ENCODE measurements at regions not wholly inside any gene's neighbourhood (a gene's known extent, or its start where the extent isn't known, plus 50 kb on each side); places are given as distances from the start of the nearest gene placed in this dataset.

GRCh38 chr10:8893102-8893501 lies 838.6 kb downstream of the GATA3 start:
- intact Hi-C loops (cut with DNase I): no loop called here
- no peak for FAIRE-seq
- no peaks in the 10 kb centered on the region for H3K9me3 ChIP-seq (ENCODE audit: control insufficient read depth in 2 of 3, insufficient read depth in 1 of 3, low read length in 3 of 3)

DNA sequence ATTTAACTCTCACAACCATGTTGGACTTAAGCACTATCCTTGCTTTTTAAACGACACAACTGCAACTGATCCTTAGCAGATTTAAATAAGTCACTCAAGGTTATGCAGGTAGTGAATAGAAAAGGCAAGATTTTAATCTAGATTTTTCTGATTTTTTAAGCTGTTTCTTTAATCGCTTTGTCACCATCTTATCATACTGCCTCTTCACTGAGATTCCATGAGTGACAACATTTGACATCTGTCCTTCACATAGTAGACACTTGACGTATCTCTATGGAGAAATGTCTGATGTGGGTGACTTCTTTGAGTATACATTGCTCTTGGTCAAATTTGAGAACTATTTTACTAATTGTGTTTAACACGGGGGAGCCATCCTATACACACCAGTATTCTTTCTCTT lies 839.7 kb downstream of the GATA3 start:
- intact Hi-C loops (cut with DNase I): no loop called here
- H3K4me1 ChIP-seq (ENCODE audit: control insufficient read depth in 2 of 3, insufficient read depth in 2 of 3, low read depth in 1 of 3, low read length in 3 of 3): no peaks in the 10 kb centered on the region
- no peak overlapping the region for H3K27ac ChIP-seq (ENCODE audit: low read depth in 2 of 2, low read length in 2 of 2)
- H3K9me3 ChIP-seq (ENCODE audit: control insufficient read depth in 2 of 3, insufficient read depth in 1 of 3, low read length in 3 of 3): no peaks in the 10 kb centered on the region
- no peak overlapping the region for H3K9ac ChIP-seq (ENCODE audit: low read length in 3 of 3)
- FAIRE-seq: no peak
- DNase-seq: no peak
- TF ChIP-seq CTCF (IDR thresholded peaks at IDR 0.05; ENCODE audit: borderline replicate concordance, extremely low read depth, insufficient read depth): no peak
- H3K4me3 ChIP-seq (ENCODE audit: low read length in 3 of 3): no peak overlapping the region
- no peaks in the 10 kb centered on the region for H3K36me3 ChIP-seq (ENCODE audit: control insufficient read depth in 2 of 3, insufficient read depth in 3 of 3, low read length in 3 of 3)
- no peaks in the 10 kb centered on the region for H3K27me3 ChIP-seq (ENCODE audit: control insufficient read depth, insufficient read depth, low read length)

More at GRCh38 chr10:8893102-8893501, 838.6 kb downstream of the GATA3 start:
- DNase-seq: no peak
- H3K9ac ChIP-seq (ENCODE audit: low read length in 3 of 3): no peak overlapping the region
- H3K4me1 ChIP-seq (ENCODE audit: control insufficient read depth in 2 of 3, insufficient read depth in 2 of 3, low read depth in 1 of 3, low read length in 3 of 3): no peaks in the 10 kb centered on the region
- H3K27me3 ChIP-seq (ENCODE audit: control insufficient read depth, insufficient read depth, low read length): no peaks in the 10 kb centered on the region
- H3K4me3 ChIP-seq (ENCODE audit: low read length in 3 of 3): no peak overlapping the region
- no peak overlapping the region for H3K27ac ChIP-seq (ENCODE audit: low read depth in 2 of 2, low read length in 2 of 2)
- no peaks in the 10 kb centered on the region for H3K36me3 ChIP-seq (ENCODE audit: control insufficient read depth in 2 of 3, insufficient read depth in 3 of 3, low read length in 3 of 3)
- no peak for TF ChIP-seq CTCF (IDR thresholded peaks at IDR 0.05; ENCODE audit: borderline replicate concordance, extremely low read depth, insufficient read depth)

GRCh38 chr10:8897769-8898168 lies 843.3 kb downstream of the GATA3 start:
- no peaks in the 10 kb centered on the region for H3K4me1 ChIP-seq (ENCODE audit: control insufficient read depth in 2 of 3, insufficient read depth in 2 of 3, low read depth in 1 of 3, low read length in 3 of 3)
- no peak overlapping the region for H3K27ac ChIP-seq (ENCODE audit: low read depth in 2 of 2, low read length in 2 of 2)

More at GRCh38 chr10:8897769-8898168, 843.3 kb downstream of the GATA3 start:
- H3K27me3 ChIP-seq (ENCODE audit: control insufficient read depth, insufficient read depth, low read length): no peaks in the 10 kb centered on the region
- no peak overlapping the region for H3K9ac ChIP-seq (ENCODE audit: low read length in 3 of 3)
- no peak overlapping the region for H3K4me3 ChIP-seq (ENCODE audit: low read length in 3 of 3)
- DNase-seq: no peak
- H3K9me3 ChIP-seq (ENCODE audit: control insufficient read depth in 2 of 3, insufficient read depth in 1 of 3, low read length in 3 of 3): no peaks in the 10 kb centered on the region
- intact Hi-C loops (cut with DNase I): no loop called here
- no peak for TF ChIP-seq CTCF (IDR thresholded peaks at IDR 0.05; ENCODE audit: borderline replicate concordance, extremely low read depth, insufficient read depth)
- no peaks in the 10 kb centered on the region for H3K36me3 ChIP-seq (ENCODE audit: control insufficient read depth in 2 of 3, insufficient read depth in 3 of 3, low read length in 3 of 3)
- FAIRE-seq: no peak

All from kidney (tissue), 13 donors.